ENCODE measurements at regions not wholly inside any gene's neighbourhood (a gene's known extent, or its start where the extent isn't known, plus 50 kb on each side); places are given as distances from the start of the nearest gene placed in this dataset.
"Not testable (repeated sequence)": the region's sequence is repeated elsewhere in the genome, so short reads cannot be mapped to it uniquely, and the experiment has no call there.

DNA sequence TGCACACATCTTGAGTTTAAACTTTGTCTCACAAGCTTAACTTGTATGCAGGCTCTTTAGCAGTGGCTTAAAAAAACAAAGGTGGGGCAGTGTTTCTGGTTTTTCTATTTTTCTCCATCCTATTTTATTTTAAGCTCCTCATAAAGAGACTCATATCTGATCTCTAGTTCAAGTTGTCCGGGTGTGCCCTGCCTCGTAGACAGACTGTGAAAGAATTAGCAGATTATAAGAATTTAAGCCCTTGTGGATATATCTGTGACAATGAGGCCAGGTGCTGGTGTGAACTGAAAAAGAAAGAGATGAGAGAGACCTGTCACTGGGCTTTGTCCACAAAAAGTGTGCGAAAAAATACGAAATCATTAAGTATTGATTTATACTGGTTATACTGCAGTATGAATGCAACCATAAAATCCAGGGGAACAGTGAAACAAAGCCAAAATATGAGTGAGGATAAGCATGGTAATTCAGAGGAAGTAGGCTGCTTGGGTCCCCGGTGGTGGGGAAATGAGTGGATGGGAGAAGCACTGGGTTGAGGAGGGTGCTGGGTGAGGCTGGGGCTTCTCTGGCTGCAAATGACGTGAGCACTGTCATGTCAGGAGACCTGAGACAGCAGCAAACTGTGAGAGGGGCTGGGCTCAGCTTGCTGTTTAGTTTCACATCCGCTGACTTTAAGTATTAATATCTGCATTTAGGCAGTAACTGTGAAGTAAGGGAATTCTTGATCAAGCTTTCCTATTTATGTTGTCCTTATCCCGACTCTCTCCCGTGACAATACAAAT lies 179.7 kb upstream of the ANKRD55 start:
- DNase-seq = no peak

DNA sequence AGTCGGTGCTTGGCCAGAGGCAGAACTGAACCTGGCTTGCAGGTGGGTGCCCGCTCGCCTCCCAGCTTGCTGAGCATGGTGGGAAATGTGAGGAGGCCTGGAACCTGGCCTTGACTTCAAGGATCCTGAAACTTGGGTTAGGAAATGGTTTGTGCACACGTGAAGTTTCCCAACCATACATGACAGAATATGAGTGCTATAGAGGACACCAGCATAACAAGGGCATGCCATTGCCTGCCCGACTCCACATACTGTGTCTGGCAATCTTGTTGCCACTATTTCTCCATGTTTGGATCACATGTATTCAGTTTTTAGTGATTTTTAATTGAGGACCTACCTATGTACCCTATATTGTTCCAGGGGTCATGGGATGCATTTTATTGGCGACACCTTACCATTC lies 177.6 kb upstream of the ANKRD55 start:
- no peak for DNase-seq

DNA sequence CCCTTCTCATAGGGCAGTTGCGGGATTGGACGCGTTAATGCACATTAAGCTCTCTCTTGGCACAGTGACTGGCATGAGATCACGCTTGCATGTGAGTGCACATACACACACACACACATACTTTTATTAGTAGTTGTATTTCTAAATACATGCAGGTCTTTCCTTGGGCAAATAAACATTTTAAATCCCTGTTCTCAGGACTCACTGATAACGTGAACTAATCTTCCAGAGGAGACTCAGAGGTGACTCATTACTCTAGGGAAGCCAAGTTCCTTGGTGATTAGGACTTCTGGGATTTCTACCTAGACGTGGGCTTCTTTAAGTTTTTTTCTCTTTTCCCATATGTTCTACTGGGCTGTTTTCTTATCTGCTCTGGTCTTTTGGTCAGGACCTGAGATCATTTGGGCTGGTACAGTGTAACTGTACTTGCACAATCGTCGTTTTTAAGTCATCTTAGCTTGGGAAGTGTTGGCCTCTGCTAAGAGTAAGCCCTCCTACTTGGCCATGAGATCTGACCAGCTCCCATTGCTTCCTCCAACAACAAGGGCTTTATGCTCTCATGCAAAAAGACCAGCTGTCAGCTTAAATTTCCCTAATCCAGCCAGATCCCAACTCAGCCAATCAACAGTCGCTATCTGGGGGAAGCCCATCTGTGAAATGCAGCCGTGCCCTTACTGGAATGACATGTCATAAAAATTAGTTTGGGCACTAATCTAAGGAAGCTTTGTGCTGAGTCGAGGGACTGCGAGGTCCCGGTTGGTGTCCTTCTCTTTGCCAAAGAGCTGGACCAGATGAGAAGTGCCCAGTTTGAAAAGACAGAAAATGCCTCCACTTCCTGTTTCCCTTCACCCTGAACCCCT lies 176.4 kb upstream of the ANKRD55 start:
- DNase-seq = peak; percentile 64

DNA sequence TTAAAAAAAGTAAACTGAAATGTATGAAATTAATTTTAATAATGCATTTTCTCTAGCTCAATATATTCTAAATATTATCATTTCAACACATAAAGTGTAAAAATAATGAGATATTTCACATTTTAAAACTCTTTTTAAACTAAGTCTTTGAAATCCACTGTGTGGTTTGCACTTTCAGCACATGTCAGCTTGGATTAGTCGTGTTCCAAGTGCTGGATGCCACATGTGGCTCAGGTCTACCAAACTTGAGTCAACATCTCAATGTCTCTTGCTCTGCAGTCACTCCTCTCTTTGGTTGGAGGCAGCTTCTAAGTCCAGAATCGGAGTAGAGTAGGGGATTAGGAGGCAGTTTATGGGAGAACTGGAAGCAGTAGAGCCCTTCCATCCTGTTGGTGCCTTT lies 173.7 kb upstream of the ANKRD55 start:
- DNase-seq = no peak

DNA sequence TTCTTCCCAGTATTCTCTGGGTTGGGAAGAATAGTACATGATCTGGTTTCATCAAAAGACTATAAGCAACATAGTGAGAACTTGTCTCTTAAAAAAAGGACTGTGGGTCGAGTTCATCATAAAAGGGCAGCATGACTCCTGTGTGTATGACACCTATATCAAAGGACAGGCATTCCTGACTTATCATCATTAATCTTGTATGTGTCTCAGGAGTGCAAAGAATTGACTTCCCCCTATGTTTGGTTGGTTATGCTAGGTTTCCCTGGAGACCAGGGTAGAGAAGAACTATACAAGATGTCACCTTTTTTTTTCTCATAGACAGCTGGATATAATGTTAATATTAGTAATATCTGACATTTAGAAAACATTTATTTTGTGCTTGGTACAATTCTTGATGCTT lies 173.1 kb upstream of the ANKRD55 start:
- no peak for DNase-seq

DNA sequence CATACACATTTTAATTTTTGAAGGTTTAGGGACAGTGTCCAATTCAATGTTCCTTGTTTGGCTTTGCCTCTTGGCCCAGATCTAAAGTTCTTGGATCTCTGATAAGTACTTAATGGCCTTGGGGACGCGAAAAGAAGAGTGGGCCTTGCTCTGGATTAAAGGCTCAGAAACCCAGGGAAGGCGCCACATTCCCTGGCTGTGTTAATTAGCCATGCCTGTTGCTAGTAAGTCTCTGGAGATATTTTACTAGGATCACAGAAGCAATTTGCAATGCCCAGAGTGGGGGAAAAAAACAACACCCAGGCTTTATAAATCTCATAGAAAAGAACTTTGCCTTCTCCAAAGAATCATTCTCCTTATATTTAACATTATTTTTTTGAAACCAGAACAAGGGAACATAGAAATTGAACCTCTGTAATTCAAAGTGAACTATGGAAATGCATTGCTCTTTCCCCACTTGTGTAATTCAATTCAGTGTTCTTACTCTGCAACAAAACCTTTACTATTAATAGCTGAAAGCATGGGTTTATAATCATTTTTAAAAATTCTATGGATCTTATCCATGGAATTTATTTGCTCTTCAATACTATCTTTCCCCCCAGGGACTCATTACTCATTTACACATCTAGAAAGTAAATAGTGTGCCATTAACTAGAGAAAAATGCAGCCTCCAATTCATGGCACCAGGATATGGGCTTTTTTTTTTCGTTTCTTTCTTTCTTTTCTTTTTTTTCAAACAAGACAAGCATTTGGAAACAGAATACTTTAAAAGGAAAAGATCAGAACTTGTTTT lies 172.2 kb upstream of the ANKRD55 start:
- DNase-seq = no peak

DNA sequence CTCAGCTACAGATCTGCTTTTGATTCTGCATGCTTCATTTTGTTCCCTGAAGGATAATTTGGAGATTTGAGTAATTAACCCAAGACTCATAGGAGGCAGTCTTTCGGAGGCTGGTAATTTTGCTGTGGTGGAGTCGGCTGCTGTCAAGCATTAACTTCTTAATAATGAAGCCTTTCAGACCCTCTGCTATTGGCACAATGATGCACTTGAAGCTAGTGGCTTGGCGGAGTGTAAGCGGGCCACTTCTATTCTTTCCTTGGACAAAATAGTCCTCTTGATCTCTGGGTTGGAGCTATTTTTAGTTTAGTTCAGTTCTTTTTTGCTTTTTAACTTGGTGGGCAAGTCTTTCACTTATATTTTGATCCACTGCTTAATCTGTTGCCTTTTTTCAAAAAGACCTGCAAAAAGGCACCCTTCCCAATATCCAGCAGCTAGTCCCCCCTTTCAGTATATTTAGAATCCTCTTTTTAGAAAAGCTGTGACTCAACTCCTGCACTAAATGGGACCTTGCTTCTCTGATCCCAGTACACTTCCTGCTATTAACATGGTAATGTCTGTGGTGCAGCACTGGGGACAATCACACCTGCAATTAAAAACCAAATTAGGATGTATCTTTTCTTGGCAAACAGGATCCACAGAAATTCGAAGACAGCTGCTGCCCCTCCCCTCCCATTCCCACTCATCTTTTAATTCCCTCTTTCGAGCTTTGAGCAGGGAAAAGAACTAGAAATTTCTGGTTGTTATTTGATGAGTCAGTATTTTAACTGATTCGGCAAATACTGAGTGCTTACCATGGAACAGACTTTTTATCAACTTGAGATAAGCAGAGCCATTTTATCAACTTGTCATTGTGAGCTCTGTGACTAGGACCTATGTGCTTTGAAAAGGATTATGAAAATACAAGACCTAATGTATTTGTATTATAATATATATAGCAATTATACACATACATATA lies 169.4 kb upstream of the ANKRD55 start:
- no peak for DNase-seq

DNA sequence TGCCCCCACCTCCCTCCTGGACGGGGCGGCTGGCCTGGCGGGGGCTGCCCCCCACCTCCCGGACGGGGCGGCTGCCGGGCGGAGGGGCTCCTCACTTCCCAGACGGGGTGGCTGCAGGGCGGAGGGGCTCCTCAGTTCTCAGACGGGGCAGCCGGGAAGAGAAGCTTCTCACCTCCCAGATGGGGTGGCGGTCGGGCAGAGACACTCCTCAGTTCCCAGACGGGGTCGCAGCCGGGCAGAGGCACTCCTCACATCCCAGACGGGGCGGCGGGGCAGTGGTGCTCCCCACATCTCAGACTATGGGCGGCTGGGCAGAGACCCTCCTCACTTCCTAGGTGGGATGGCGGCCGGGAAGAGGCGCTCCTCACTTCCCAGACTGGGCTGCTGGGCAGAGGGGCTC lies 164.7 kb upstream of the ANKRD55 start:
- not testable (repeated sequence) for DNase-seq

DNA sequence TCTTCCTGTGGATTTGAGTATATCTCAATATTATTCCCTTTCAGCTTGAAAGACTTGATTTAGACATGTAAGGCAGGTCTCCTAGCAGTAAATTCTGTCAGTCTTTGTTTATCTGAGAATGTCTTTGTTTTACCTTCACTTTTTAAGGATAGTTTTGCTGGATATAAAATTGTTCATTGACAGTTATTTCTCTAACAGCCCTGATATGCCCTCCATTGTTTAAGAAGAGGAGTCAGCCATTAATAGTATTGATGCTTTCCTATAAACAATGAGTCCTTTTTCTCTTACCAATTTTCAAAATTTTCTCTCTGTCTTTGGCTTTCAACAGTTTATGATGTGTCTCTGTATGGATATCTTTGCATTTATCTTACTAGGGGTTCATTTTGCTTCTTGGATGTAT lies 163.5 kb upstream of the ANKRD55 start:
- no peak for DNase-seq

DNA sequence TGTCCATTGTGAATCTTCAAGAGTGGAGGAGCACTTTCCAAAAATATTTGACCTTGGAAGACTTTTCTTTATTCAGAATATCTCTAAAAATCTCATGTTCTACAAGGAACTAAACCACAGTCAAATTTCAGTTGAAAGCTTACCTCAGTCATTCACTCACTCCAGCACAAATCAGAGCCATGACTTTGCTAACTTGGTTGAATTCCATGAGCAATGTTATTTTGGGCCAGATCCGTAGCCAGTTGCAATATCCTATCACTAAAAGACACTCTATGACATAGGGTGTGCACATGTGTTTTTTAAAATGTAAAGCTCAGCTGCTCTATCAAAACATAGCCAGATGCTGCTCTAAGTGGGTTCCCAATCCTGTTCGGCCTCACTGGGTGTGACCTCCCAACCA lies 156.1 kb upstream of the ANKRD55 start:
- no peak for DNase-seq

DNA sequence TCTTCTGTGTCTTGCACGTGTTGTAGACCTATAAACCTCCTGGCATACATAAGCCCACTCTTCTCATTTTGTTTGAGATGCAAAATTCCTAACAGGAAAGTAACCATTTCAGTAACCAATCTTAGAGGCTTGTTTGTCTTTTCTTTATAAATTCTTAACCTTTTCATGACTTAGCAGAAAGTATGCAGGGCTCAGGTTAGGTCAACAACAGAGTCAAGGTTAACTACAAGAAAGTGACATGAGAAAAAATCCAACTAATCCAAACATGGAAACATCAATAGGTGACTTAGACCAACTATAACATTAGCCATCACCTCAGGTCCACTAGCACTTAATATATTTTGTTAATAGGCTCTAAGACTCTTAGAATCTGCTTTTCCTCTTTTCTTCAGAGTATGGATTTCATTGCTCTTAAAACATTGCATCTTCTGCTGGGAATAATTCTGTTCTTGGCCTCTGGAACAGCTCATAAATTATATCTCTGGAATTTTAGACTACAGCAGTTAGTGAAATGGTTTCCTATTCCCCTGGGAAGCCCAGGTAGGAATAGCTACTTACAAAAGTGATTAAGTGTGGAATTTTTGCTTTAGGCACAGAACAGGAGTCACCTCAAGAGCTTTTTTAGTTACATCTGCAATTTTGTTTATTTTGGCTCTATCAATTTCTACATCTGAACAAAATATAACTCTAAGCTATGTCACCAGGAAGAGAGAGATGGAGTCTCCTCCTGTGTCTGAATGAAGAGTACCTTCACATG lies 155.3 kb upstream of the ANKRD55 start:
- DNase-seq = no peak

DNA sequence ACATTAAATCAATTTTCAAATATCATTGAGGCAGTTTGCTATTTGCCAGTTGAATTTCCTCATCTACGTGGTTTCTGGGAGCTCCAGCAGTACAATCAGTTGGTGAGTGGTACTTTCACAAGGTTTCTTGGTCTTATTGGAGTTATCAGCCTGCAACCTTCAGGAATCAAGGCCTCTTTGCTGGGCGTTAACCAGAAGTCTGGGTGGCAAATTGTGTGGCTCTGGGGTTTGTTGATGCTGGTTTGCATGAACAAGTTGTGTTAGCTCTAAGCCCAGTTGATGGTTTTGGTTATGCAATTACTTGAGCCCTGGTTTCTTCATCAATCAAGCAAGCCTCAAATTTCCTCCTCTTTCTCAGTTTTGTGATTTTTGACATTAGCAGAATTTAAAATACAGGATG lies 152.9 kb upstream of the ANKRD55 start:
- no peak for DNase-seq

DNA sequence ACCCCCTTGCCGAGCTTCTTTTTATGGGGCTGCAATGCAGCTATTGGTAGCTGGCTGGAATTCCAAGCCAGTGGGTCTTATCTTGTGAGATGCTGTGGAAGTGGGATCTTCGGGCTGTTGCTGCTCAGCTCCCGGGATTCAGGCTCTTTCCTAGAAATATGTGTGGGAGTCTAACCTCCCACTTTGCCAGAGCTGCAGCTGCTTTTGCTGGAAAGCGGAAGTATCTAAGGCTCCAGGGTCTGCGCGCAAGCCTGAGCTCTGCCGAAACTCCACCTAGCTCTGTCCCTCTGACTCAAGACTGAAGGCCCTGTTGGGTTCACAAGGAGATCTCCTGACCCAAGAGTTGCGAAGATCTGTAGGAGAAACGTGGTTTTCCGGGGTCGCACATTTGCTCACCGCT lies 151.1 kb upstream of the ANKRD55 start:
- DNase-seq = no peak

DNA sequence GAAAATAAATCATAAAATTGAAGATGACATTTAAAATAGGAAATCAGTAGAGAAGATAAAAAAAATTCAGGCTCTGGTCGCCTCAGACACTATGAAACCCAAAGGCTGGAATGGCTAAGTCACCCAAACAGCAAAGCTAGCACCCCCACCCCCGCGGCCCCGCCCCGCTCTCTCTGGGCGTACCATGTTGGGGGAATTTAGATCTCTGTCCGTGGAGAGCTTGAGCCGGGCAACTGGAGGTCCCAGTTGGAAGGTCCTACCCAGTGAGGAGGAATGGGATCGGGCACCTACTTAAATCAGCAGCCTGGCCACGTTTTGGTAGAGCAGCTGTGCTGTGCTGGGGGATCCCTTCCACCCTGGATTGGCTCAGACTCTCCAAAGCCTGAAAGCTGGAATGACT lies 150.6 kb upstream of the ANKRD55 start:
- no peak for DNase-seq

DNA sequence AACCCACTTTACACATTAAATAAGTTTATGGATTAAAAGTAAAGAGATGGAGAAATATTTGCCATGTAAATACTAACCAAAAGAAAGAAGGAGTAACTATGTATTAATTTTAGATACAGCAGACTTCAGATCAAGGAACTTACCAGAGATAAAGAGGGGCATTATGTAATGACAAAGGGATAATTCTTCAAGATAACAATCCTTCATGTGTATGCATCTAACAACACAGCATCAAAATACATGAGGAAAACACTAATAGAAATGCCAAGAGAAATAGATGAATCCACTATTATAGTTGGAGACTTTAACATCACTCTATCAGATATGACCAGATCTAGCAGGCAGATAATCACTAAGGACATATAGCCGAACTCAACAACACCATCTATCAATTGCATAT lies 149.8 kb upstream of the ANKRD55 start:
- no peak for DNase-seq

DNA sequence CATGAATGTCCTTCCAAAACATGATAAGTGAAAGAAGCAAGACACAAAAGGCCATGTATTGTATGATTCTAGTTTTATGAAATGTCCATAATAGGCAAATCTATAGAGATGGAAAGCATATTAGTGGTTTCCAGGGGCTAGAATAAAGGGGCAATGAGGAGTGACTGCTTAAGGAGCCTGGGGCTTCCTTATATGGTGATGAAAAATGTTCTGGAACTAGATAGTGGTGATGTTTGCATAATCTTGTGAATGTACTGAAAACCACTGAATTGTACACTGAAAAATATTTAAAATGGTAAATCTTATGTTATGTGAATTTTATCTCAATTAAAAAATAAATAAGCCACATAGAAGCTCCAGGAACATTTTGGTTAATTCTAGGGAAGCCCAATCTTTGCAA lies 144.4 kb upstream of the ANKRD55 start:
- no peak for DNase-seq

DNA sequence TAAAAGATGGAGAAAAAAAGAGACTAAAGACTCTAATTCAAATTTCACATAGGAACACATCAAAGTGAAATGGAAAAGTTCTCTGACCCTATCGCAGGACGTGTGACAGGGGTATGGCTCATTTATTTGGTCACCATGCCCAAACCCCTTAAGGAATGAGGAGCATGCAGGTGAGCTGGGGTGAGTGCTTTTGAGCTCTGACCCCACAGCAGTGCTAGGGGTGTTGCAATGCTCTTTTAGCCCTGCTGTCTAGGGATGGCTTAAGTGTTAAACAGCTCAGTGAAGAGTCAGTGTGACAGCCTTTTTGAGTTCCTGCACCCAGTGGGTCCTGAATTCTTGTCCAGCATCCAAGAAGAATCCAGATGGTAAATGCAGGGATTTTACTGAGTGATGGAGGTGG lies 143.0 kb upstream of the ANKRD55 start:
- DNase-seq = no peak

DNA sequence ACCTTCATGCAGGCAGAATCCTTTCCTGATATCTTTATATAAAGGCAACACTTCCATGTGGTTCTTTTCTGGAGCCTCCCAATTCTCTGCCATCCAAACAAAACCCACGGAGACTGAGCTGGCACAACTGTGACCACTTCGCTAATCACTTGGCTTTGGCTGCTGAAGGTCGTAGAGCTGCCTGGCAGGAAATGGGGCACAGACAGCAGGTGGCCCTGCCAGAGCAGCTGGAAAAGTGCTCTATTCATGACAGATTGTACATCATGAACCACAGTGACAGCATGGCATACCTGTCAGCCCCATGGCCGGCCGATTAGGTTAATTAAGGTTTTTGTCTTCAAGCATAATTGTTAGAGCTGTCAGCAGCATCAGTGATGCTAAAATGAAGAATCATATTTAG lies 141.9 kb upstream of the ANKRD55 start:
- no peak for DNase-seq

DNA sequence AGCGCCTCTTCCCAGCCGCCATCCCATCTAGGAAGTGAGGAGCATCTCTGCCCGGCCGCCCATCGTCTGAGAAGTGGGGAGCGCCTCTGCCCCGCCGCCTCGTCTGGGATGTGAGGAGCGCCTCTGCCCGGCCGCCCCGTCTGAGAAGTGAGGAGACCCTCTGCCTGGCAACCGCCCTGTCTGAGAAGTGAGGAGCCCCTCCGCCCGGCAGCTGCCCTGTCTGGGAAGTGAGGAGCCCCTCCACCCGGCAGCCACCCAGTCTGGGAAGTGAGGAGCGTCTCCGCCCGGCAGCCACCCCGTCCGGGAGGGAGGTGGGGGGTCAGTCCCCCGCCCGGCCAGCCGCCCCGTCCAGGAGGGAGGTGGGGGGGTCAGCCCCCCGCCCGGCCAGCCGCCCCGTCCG lies 139.4 kb upstream of the ANKRD55 start:
- not testable (repeated sequence) for DNase-seq

DNA sequence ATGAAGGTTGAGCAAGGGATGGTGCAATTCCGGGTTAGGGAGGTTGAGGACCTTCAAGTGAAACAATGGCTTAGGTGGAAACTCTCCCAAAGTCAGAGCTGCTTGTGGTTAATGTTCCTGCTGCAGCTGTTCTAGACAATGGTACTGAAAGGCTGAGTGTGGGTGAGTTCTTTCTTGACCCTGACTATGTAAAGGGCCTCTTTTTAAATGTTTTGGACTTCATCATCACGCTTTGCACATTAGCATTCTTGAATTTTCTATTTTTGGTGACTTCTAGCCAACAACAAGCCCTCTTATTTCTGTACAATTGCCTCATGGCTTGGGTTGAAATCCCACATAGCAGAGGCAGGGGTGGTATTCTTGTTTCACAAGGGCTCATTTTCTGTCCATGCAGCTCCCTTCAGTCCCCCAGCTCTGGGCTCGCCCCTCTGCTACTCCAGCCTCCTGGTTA lies 136.3 kb upstream of the ANKRD55 start:
- DNase-seq = no peak

DNA sequence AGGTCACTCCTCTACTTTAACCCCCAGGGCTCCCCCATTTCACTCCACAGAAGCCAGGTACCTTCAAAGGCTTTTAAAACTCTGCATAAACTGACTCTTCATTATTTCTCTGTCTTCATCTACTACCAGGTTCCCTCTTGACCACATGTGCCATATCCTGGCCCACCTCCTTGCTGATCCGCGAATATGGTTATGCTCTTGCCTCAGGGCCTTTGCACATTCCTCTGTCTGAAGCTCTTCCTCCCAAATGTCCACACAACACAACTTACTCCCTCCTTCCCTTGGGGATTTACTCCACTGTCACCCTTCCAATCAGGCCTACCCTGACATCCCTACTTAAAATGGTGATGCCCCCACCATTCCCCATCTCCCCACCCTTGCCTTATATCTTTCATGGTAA lies 134.6 kb upstream of the ANKRD55 start:
- no peak for DNase-seq

DNA sequence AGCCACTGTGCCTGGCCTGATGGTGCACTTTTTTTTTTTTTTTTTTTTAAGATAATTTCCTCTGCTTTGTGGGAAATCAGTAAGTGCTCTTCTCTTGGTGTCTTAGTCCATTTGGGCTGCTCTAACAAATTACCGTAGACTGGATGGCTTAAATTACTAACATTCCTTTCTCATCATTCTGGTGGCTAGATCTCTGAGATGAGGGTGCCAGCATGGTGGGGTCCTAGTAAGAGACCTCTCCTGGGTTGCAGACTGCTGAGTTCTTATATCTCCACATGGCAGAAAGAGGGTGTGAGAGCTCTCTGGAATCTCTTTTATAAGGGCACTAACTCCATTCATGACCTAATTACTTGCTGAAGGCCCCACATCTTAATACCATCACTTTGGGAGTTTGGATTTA lies 133.9 kb upstream of the ANKRD55 start:
- no peak for DNase-seq

Data from left hindlimb (tissue), 1 donor.